Transverse colon (tissue), 4 donors: ENCODE measurements at regions not wholly inside any gene's neighbourhood (a gene's known extent, or its start where the extent isn't known, plus 50 kb on each side); places are given as distances from the start of the nearest gene placed in this dataset.

Experiments
- DNase-seq: peaks from one replicate; pipeline ENCODE4 v3.0.0-alpha.2; 2019
- H3K27ac ChIP-seq, 4 donors: fragments of 200-600 bp; sonication (generic); 2 replicates each; pipeline ENCODE4 v1.5.1; 2016 to 2018; ENCODE audit warnings: inconsistent platforms in 4 of 4
- H3K27me3 ChIP-seq: fragments of 200-600 bp; sonication (generic); 2 replicates; pipeline ENCODE4 v1.5.1; 2017; ENCODE audit warnings: inconsistent platforms
- H3K36me3 ChIP-seq, 4 donors: fragments of 200-600 bp; sonication (generic); 2 replicates each; pipeline ENCODE4 v1.5.1; 2017 to 2019; ENCODE audit warnings: inconsistent platforms in 4 of 4
- H3K4me1 ChIP-seq, 4 donors: fragments of 200-600 bp; sonication (generic); 2 replicates each; pipeline ENCODE4 v1.5.1; 2017 to 2020; ENCODE audit warnings: inconsistent platforms in 4 of 4
- H3K4me3 ChIP-seq, 4 donors: fragments of 200-600 bp; sonication (generic); 1 replicate in 1 of 4; 2 replicates in 3 of 4; pipeline versions ENCODE4 v1.5.1 to v1.6.1; 2017 to 2019; ENCODE audit warnings: inconsistent platforms in 4 of 4
- H3K9me3 ChIP-seq, 2 donors: fragments of 200-600 bp; sonication (generic); 2 replicates each; pipeline ENCODE4 v1.5.1; 2017 to 2019; ENCODE audit warnings: inconsistent platforms in 2 of 2
- EP300 ChIP-seq: sonication (generic); formaldehyde crosslinking; IDR thresholded peaks from one replicate; pipeline ENCODE4 v1.6.1; 2017; ENCODE audit warnings: antibody characterized with exemption, low read depth
- POLR2A ChIP-seq: fragments of 450-650 bp; IDR thresholded peaks from one replicate; pipeline ENCODE4 v1.6.1; 2016; ENCODE audit warnings: antibody characterized with exemption, mild to moderate bottlenecking, moderate library complexity
- POLR2AphosphoS5 ChIP-seq, 3 donors: sonication (generic); formaldehyde crosslinking; IDR thresholded peaks; one replicate each; pipeline ENCODE4 v1.6.1; 2016; ENCODE audit warnings: antibody characterized with exemption in 3 of 3
- WGBS, 2 donors: methylation state at CpG; one replicate each; pipeline ENCODE4 v1.1.5; 2018; ENCODE audit warnings: low coverage in 1 of 2; 5-methylcytosine and 5-hydroxymethylcytosine counted together
- in situ Hi-C, 4 donors: fragments of 200-750 bp; cut with MboI; loops; one replicate each; pipeline versions ENCODE4 v1.15.0 to v1.15.1; 2017; ENCODE audit warnings: low sequenced_read_pairs in 3 of 4, low pct_ligation_motif_present in 1 of 4, low pct_unique_long_range_greater_than_20kb in 1 of 4
- intact Hi-C: fragments of 100-400 bp; cut with DNase I; formaldehyde crosslinking; loops from one replicate; pipeline ENCODE4 v1.15.1; 2023; ENCODE audit warnings: low total_unique reads
- TF ChIP-seq, protein P1 (sequence below), 5 experiments: fragments of 200-600 bp in 3 of 5; fragments of 450-650 bp in 2 of 5; sonication (generic) in 3 of 5; IDR thresholded peaks; 1 replicate in 2 of 5; 2 replicates in 3 of 5; pipeline ENCODE4 v1.5.1; 2016 to 2017; ENCODE audit warnings: antibody characterized with exemption in 5 of 5, inconsistent platforms in 3 of 5, mild to moderate bottlenecking in 2 of 5, moderate library complexity in 1 of 5

DNA sequence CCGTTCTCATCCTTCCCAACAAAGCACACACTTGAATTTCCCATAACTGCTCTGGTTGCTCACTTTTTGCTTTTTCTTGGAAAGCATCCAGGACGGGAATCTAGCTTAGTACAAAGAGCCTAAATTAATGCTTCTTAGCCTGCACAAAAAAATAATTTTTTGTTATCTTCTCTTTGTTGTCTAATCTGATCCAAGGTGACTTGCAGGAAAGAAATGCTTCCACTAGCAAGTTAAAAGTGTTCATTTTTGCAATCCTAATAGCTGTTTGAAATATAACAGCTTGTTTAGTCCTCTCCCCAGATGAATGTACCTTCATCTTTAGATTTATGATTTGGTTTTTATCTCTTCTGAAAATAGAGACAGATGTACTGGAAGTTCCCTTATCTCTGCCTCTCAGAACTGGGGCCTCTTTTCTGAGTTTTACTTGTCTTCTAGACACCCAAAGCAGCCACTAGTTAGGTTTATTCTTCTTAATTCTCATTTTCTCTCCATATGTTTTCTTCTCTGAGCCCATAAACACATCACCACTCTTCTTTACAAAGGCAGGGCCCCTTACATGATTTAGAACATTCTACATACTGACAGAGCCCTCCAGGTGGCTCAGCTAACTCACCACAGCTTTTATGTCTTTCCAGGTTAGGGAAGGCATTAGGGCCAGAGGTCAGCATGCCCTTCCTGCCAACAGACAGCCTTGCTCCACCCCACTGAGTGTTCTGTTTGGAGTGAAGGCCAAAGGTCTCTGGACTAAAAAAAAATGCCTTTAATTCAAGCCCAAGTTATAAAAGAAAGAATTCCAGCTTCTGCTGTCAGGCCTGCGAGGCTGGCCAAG, 74.7 kb upstream of the MAP4K3 start:
- peak; percentile 16 for DNase-seq
- no peaks in the 10 kb centered on the region for H3K36me3 ChIP-seq
- H3K4me1 ChIP-seq, result peaks cover 23 to 57% (median 29%) of the 10 kb centered on the region in 4 donors
- peak overlapping the region; percentile 61 to 81 (median 70) for H3K27ac ChIP-seq
- no peaks in the 10 kb centered on the region for H3K9me3 ChIP-seq
- no peak overlapping the region for H3K4me3 ChIP-seq
- WGBS, 2 donors, result 59 to 68% methylated on average over 2 to 3 of the region's 3 CpGs
- in situ Hi-C loops (no loop called here), intact Hi-C loops (loop anchor here (10.0 kb wide), 1 partner anchor 127 kb away; no protein-coding TSS in a partner anchor)
- TF ChIP-seq, protein P1, sequence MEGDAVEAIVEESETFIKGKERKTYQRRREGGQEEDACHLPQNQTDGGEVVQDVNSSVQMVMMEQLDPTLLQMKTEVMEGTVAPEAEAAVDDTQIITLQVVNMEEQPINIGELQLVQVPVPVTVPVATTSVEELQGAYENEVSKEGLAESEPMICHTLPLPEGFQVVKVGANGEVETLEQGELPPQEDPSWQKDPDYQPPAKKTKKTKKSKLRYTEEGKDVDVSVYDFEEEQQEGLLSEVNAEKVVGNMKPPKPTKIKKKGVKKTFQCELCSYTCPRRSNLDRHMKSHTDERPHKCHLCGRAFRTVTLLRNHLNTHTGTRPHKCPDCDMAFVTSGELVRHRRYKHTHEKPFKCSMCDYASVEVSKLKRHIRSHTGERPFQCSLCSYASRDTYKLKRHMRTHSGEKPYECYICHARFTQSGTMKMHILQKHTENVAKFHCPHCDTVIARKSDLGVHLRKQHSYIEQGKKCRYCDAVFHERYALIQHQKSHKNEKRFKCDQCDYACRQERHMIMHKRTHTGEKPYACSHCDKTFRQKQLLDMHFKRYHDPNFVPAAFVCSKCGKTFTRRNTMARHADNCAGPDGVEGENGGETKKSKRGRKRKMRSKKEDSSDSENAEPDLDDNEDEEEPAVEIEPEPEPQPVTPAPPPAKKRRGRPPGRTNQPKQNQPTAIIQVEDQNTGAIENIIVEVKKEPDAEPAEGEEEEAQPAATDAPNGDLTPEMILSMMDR (IDR thresholded peaks at IDR 0.05), result no peak
- TF ChIP-seq EP300 (no peak), POLR2A (no peak), POLR2AphosphoS5 (IDR thresholded peaks at IDR 0.05) (no peak)
- H3K27me3 ChIP-seq, result no peaks in the 10 kb centered on the region

DNA sequence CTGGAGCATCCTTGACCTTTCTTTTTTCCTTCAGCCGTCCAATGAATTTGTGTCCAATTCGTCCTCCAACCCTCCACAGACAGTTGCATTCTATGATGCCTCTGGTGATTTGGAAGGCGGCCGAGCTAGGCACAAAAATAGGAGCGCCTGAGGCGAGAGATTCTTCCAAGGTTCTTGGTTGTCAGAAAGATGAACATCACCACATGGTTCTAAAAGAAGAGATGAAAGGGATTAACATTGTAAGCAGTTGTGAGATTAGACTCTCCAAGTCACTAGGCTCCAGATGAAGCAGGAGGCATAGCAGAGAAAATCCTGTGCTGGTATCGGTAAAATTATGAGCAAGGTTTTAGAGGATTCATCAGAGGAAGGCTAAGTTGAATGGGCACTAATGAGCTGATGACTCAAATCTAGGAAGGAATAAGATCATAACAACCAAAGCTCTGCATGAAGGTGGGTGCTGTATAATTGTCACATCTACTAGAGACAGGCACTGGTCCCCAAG, 75.4 kb upstream of the MAP4K3 start:
- DNase-seq, result peak; percentile 43
- no peak overlapping the region for H3K4me3 ChIP-seq
- TF ChIP-seq EP300, result no peak
- peak in 1 of 3 donors; percentile 6 for TF ChIP-seq POLR2AphosphoS5 (IDR thresholded peaks at IDR 0.05)
- TF ChIP-seq, protein P1 (IDR thresholded peaks at IDR 0.05), result no peak
- no peak for TF ChIP-seq POLR2A
- peaks cover 23 to 64% (median 31%) of the 10 kb centered on the region in 4 donors for H3K4me1 ChIP-seq
- no peaks in the 10 kb centered on the region for H3K36me3 ChIP-seq
- in situ Hi-C loops, result no loop called here
- H3K9me3 ChIP-seq, result no peaks in the 10 kb centered on the region
- intact Hi-C loops, result loop anchor here (10.0 kb wide), 1 partner anchor 128 kb away; no protein-coding TSS in a partner anchor
- WGBS, 2 donors, result 65 to 92% methylated on average over 6 to 7 of the region's 7 CpGs
- peak overlapping the region; percentile 61 to 81 (median 70) for H3K27ac ChIP-seq
- H3K27me3 ChIP-seq, result no peaks in the 10 kb centered on the region

DNA sequence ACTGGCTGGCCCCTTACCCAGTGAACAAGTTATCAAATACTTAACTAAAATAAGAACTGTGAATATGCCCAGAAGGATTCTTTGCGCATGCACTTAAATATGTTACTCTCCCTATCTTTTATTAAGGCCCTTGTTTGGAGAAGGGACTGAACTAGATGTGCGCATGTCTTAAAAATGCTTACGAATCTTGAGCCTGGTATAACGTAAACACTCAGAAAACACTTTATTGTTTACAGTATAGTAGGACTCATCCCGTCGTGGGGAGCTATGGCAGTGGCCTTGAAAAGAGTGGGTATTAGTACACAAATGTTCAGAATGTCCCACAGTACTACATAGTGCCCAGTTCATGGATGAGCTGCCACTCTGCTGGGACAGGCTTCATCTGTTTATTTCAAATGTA, 75.9 kb upstream of the MAP4K3 start:
- no peaks in the 10 kb centered on the region for H3K36me3 ChIP-seq
- H3K4me3 ChIP-seq, result no peak overlapping the region
- in situ Hi-C loops, result no loop called here
- 53 to 92% methylated on average over 6 of the region's 6 CpGs for WGBS, 2 donors
- intact Hi-C loops, result loop anchor here (10.0 kb wide), 1 partner anchor 128 kb away; no protein-coding TSS in a partner anchor
- no peak for DNase-seq
- TF ChIP-seq POLR2AphosphoS5 (IDR thresholded peaks at IDR 0.05), result no peak
- TF ChIP-seq EP300, result no peak
- no peak for TF ChIP-seq POLR2A
- TF ChIP-seq, protein P1 (IDR thresholded peaks at IDR 0.05), result no peak
- H3K27me3 ChIP-seq, result no peaks in the 10 kb centered on the region
- peaks cover 20 to 66% (median 29%) of the 10 kb centered on the region in 4 donors for H3K4me1 ChIP-seq
- no peaks in the 10 kb centered on the region for H3K9me3 ChIP-seq
- peak overlapping the region; percentile 61 to 81 (median 70) for H3K27ac ChIP-seq

DNA sequence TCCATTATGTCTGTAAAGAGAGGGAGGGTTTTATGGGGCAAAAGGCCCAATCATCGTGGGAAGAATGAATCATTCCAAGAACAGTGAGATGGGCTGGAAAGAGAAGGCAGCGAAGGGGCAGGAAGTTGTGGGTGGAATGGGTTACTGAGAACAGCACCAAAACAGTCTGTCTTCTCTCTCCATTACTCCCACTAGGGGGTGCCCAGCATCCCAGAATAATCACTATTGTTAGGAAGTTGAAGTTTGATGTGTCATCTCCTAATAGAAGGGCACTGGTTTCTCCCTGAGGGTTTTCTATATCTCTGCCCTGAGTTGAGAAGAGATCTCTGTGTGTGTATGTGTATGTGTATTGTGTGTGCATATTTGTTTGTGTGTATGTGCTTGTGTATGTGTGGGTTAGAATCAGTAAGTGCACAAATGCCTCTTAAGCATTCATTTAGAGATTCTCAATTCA, 76.6 kb upstream of the MAP4K3 start:
- Histone ChIP-seq H3K27ac (peak overlapping the region; percentile 61 to 81 (median 70)), H3K4me3 (no peak overlapping the region), H3K4me1 (peaks cover 18 to 62% (median 28%) of the 10 kb centered on the region in 4 donors), H3K27me3 (no peaks in the 10 kb centered on the region), H3K9me3 (no peaks in the 10 kb centered on the region), H3K36me3 (no peaks in the 10 kb centered on the region)
- TF ChIP-seq, protein P1 (IDR thresholded peaks at IDR 0.05), result peak; percentile 41 to 58 (median 48)
- TF ChIP-seq POLR2A, result no peak
- 12 to 19% methylated on average over 2 of the region's 2 CpGs for WGBS, 2 donors
- intact Hi-C loops, result loop anchor here (10.0 kb wide), 1 partner anchor 129 kb away; no protein-coding TSS in a partner anchor
- DNase-seq, result peak; percentile 58
- in situ Hi-C loops, result no loop called here
